ENCODE measurements at regions not wholly inside any gene's neighbourhood (a gene's known extent, or its start where the extent isn't known, plus 50 kb on each side); places are given as distances from the start of the nearest gene placed in this dataset.

- no peak for TF ChIP-seq CTCF (IDR thresholded peaks at IDR 0.05; ENCODE audit: low read length)
- no peak for TF ChIP-seq EZH2 (optimal IDR thresholded peaks at IDR 0.05; ENCODE audit: low read depth, low read length)
- no peak for TF ChIP-seq EZH2phosphoT487 (IDR thresholded peaks at IDR 0.05; ENCODE audit: low read length)
Measured at GRCh38 chr19:30900051-30900450, 449.2 kb downstream of the TSHZ3 start.

All from MM.1S (cell line).